SU-DHL-6 (cell line): ENCODE measurements at regions not wholly inside any gene's neighbourhood (a gene's known extent, or its start where the extent isn't known, plus 50 kb on each side); places are given as distances from the start of the nearest gene placed in this dataset.

Experiments used
- CTCF ChIP-seq: fragments of 200-600 bp; sonication (generic); IDR thresholded peaks from one replicate; pipeline ENCODE4 v1.5.1; 2017; ENCODE audit warnings: antibody characterized with exemption, mild to moderate bottlenecking, low read length, moderate library complexity; ENCODE audit not compliant: insufficient read depth, poor library complexity, severe bottlenecking
- EZH2phosphoT487 ChIP-seq: fragments of 200-600 bp; sonication (generic), shearing (Covaris generic); conservative IDR thresholded peaks from 2 replicates; pipeline ENCODE4 v1.6.1; 2018; ENCODE audit warnings: mild to moderate bottlenecking, antibody characterized with exemption, low read length, moderate library complexity, mixed read lengths

GRCh38 chr5:159772698-159773061 is 143.6 kb upstream of the ADRA1B start:
- TF ChIP-seq CTCF (no peak), EZH2phosphoT487 (no peak)
